Neural crest cell (in vitro differentiated cells): ENCODE measurements at regions not wholly inside any gene's neighbourhood (a gene's known extent, or its start where the extent isn't known, plus 50 kb on each side); places are given as distances from the start of the nearest gene placed in this dataset.

Experiments used
- DNase-seq: peaks from one replicate; pipeline ENCODE4 v3.0.0; 2021; ENCODE audit warnings: low read depth, mixed read lengths, low spot score
- H3K27ac Mint-ChIP-seq: one replicate; pipeline ENCODE4 v1.8.0; 2021; ENCODE audit warnings: mild to moderate bottlenecking, mixed read lengths; ENCODE audit not compliant: unreplicated experiment
- H3K27me3 Mint-ChIP-seq: 2 replicates; pipeline ENCODE4 v1.8.0; 2021; ENCODE audit warnings: low read depth, mild to moderate bottlenecking, mixed read lengths
- H3K36me3 Mint-ChIP-seq: 2 replicates; pipeline ENCODE4 v1.8.0; 2021; ENCODE audit warnings: low read depth, mild to moderate bottlenecking, mixed read lengths
- H3K4me1 Mint-ChIP-seq: 2 replicates; pipeline ENCODE4 v1.8.0; 2021; ENCODE audit warnings: mixed read lengths
- H3K4me3 Mint-ChIP-seq: one replicate; pipeline ENCODE4 v1.8.0; 2021; ENCODE audit warnings: mild to moderate bottlenecking, mixed read lengths
- H3K9me3 Mint-ChIP-seq: 2 replicates; pipeline ENCODE4 v1.8.0; 2021; ENCODE audit warnings: mixed read lengths
- TF ChIP-seq, protein P1 (sequence below): fragments of 200-600 bp; sonication (generic); conservative IDR thresholded peaks from 2 replicates; pipeline ENCODE4 v1.5.0; 2021; ENCODE audit warnings: antibody characterized with exemption, mild to moderate bottlenecking

DNA sequence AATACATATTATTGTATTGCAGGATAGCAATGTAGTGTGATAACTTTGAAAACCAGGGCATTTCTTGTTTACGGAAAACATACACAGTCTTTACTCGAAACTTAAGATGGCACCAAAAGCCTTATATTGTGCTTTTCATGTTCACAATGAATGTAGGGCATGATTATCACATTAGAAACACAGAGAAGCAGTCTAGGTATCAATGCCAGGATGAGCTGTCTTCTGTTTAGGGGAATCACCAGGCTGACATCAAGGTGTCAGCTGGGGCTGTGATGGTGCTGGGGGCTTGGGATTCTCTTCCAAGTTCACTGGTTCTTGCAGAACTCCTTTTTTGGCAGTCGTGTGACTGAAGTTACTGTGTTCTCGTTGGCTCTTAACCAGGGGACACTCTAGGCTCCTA is 1067.3 kb downstream of the FLRT2 start:
- Mint-ChIP-seq H3K4me3 (no peak overlapping the region), H3K36me3 (no peaks in the 10 kb centered on the region), H3K9me3 (no peaks in the 10 kb centered on the region), H3K27ac (no peak overlapping the region), H3K27me3 (peaks cover 3% of the 10 kb centered on the region), H3K4me1 (no peaks in the 10 kb centered on the region)
- DNase-seq: no peak
- TF ChIP-seq, protein P1, sequence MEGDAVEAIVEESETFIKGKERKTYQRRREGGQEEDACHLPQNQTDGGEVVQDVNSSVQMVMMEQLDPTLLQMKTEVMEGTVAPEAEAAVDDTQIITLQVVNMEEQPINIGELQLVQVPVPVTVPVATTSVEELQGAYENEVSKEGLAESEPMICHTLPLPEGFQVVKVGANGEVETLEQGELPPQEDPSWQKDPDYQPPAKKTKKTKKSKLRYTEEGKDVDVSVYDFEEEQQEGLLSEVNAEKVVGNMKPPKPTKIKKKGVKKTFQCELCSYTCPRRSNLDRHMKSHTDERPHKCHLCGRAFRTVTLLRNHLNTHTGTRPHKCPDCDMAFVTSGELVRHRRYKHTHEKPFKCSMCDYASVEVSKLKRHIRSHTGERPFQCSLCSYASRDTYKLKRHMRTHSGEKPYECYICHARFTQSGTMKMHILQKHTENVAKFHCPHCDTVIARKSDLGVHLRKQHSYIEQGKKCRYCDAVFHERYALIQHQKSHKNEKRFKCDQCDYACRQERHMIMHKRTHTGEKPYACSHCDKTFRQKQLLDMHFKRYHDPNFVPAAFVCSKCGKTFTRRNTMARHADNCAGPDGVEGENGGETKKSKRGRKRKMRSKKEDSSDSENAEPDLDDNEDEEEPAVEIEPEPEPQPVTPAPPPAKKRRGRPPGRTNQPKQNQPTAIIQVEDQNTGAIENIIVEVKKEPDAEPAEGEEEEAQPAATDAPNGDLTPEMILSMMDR: no peak

DNA sequence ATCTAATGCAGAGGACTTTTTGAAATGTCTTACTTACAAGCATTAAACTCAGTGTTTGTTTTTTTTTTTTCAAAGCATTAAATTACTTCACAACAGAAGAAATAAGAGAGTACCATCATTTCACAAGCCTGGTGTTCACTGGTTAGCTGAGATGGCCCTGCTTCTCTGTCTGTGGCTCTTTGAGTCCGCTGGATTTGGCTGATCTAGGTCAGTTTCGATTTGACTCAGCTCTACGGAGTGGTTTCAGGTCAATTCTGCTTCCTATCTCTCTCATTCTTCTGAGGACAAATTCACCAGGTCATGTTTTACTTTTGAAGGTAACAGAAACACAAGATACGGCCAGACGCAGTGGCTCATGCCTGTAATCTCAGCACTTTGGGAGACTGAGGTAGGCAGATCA is 1066.1 kb downstream of the FLRT2 start:
- H3K4me3 Mint-ChIP-seq: no peak overlapping the region
- TF ChIP-seq, protein P1: no peak
- H3K9me3 Mint-ChIP-seq: no peaks in the 10 kb centered on the region
- no peak for DNase-seq
- H3K36me3 Mint-ChIP-seq: no peaks in the 10 kb centered on the region
- no peak overlapping the region for H3K27ac Mint-ChIP-seq
- H3K4me1 Mint-ChIP-seq: no peaks in the 10 kb centered on the region
- no peaks in the 10 kb centered on the region for H3K27me3 Mint-ChIP-seq

DNA sequence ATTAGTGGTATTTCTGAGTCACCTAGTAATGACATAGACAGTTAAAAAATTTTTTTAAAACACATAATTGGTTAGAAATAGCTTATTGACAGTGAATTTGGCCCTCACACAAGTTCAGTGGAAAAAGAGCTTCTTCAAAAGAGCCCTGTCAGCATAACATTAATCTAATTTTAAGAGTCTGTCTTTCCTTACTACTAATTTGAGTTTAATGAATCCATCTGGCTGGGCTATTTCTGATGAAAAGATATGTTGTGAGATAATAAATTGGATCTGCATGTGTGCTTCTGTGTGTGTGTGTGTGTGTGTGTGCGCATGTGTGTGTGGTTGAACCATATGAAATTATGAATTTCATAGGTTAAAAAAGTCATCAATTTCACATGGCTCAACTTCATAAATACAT is 1045.2 kb downstream of the FLRT2 start:
- Mint-ChIP-seq H3K9me3 (no peaks in the 10 kb centered on the region), H3K4me1 (no peaks in the 10 kb centered on the region), H3K36me3 (no peaks in the 10 kb centered on the region), H3K27me3 (no peaks in the 10 kb centered on the region), H3K27ac (no peak overlapping the region), H3K4me3 (no peak overlapping the region)
- TF ChIP-seq, protein P1: no peak
- no peak for DNase-seq

DNA sequence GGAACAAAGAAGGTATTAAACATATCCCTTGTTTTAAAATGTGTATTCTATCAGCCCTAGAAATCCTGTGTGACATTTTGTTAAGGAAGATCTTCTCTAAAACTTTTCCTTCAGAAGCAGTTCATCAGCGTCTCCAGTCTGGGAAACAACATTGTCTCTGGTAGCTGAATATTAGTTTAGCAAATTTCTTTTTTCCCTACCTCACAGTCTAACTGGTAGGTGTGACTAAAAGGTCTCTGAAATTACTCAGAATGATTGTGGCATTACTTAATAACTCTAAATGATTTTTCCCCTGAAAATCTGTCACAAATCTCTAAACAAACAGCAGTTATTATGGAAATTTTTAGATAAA is 1044.8 kb downstream of the FLRT2 start:
- H3K27ac Mint-ChIP-seq: no peak overlapping the region
- H3K27me3 Mint-ChIP-seq: no peaks in the 10 kb centered on the region
- H3K9me3 Mint-ChIP-seq: no peaks in the 10 kb centered on the region
- H3K4me3 Mint-ChIP-seq: no peak overlapping the region
- no peak for DNase-seq
- no peaks in the 10 kb centered on the region for H3K4me1 Mint-ChIP-seq
- TF ChIP-seq, protein P1: no peak
- H3K36me3 Mint-ChIP-seq: no peaks in the 10 kb centered on the region

DNA sequence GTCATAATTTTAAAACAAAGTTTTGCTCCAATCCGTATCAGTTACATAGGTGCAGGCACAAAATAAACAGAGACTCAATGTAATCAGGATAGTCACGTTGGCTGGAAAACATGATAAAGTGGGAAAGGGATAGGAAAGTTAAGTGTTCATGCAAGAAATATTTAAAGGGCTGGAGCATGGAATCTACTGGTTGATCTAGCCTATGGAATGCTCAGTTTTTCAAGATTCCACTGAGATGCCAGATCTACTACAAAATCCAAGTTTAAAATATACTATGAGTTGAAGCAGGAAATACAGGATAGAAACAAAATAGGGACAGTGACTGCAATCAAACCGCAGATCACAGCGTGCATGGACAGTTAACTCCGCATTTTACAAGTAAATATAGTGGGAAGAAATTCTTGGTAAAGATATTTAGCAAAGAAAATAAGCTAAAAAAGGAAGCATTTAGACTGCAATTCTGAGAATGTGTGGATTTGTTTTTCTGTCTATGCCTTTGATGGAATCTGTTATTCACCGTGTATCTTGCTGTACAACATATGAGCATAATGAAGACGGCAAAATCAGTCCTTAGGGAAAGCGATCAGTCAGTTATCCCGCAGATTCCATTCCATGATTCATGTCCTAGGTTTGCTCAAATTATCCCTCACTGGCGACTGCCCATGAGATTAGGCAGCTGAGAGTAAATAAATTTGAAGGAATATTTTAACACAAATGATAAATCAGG is 1044.3 kb downstream of the FLRT2 start:
- Mint-ChIP-seq H3K4me3 (no peak overlapping the region), H3K27ac (no peak overlapping the region), H3K27me3 (no peaks in the 10 kb centered on the region), H3K36me3 (no peaks in the 10 kb centered on the region), H3K9me3 (no peaks in the 10 kb centered on the region), H3K4me1 (no peaks in the 10 kb centered on the region)
- no peak for DNase-seq
- TF ChIP-seq, protein P1: no peak
